Testis (tissue), 2 donors: ENCODE measurements at regions not wholly inside any gene's neighbourhood (a gene's known extent, or its start where the extent isn't known, plus 50 kb on each side); places are given as distances from the start of the nearest gene placed in this dataset.

Experiments
- CTCF ChIP-seq, 3 experiments: fragments of 450-650 bp in 2 of 3; fragments of 200-600 bp in 1 of 3; sonication (generic) in 1 of 3; IDR thresholded peaks; one replicate each; pipeline ENCODE4 v1.5.1; 2016 to 2019; ENCODE audit warnings: antibody characterized with exemption in 3 of 3, mild to moderate bottlenecking in 2 of 3, moderate library complexity in 1 of 3
- POLR2A ChIP-seq: fragments of 450-650 bp; IDR thresholded peaks from one replicate; pipeline ENCODE4 v1.6.1; 2017; ENCODE audit warnings: antibody characterized with exemption, mild to moderate bottlenecking, moderate library complexity

- no peak for TF ChIP-seq POLR2A
- no peak for TF ChIP-seq CTCF (IDR thresholded peaks at IDR 0.05)
Observed at GRCh38 chr9:91011891-91012290, 210.3 kb downstream of the SYK start.
